Ascending aorta (tissue), 2 donors: ENCODE measurements at regions not wholly inside any gene's neighbourhood (a gene's known extent, or its start where the extent isn't known, plus 50 kb on each side); places are given as distances from the start of the nearest gene placed in this dataset.

Source experiments
- DNase-seq, 2 donors: peaks; one replicate each; pipeline ENCODE4 v3.0.0-alpha.2; 2019; ENCODE audit warnings: low spot score in 2 of 2
- H3K27ac ChIP-seq, 2 donors: fragments of 200-600 bp; sonication (generic); one replicate each; pipeline ENCODE4 v1.5.1; 2016 to 2017; ENCODE audit warnings: mild to moderate bottlenecking in 1 of 2
- H3K27me3 ChIP-seq: fragments of 200-600 bp; sonication (generic); one replicate; pipeline ENCODE4 v1.5.1; 2017
- H3K36me3 ChIP-seq, 2 donors: fragments of 200-600 bp; sonication (generic); one replicate each; pipeline ENCODE4 v1.5.1; 2016
- H3K4me1 ChIP-seq, 2 donors: fragments of 200-600 bp; sonication (generic); one replicate each; pipeline ENCODE4 v1.5.1; 2016 to 2017; ENCODE audit warnings: mild to moderate bottlenecking in 1 of 2
- H3K4me3 ChIP-seq, 2 donors: fragments of 200-600 bp; sonication (generic); one replicate each; pipeline ENCODE4 v1.5.1; 2016 to 2017; ENCODE audit warnings: mild to moderate bottlenecking in 1 of 2
- H3K9me3 ChIP-seq, 2 donors: fragments of 200-600 bp; sonication (generic); one replicate each; pipeline ENCODE4 v1.5.1; 2016
- intact Hi-C: fragments of 100-400 bp; cut with DNase I; formaldehyde crosslinking; loops from one replicate; pipeline ENCODE4 v1.15.1; 2023
- TF ChIP-seq, protein P1 (sequence below), 3 experiments: fragments of 200-600 bp in 2 of 3; fragments of 450-650 bp in 1 of 3; sonication (generic) in 2 of 3; IDR thresholded peaks; one replicate each; pipeline ENCODE4 v1.5.1; 2016 to 2019; ENCODE audit warnings: antibody characterized with exemption in 3 of 3, mild to moderate bottlenecking in 1 of 3, moderate library complexity in 1 of 3

DNA sequence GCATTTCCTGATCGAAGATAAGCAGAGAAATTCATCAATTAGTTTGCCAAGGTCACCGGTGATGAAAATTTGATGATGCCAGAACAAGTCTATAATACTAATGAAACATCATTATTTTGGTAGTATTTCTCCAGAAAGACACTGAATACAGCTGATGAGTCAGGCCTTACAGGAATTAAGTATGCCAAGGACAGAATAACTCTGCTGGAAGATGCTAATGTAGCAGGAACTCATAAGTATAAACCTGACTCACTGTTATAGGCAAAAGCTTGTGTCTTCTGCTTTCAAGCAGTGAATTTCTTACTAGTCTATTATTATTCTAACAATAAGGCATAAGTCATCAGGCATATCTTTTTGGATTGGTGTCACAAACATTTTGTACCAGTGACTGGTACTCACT, 1825.1 kb upstream of the IGFBP7 start:
- H3K9me3 ChIP-seq: no peaks in the 10 kb centered on the region
- no peaks in the 10 kb centered on the region for H3K36me3 ChIP-seq
- H3K27me3 ChIP-seq: no peaks in the 10 kb centered on the region
- no peaks in the 10 kb centered on the region for H3K4me1 ChIP-seq
- no peak for DNase-seq
- H3K4me3 ChIP-seq: no peak overlapping the region
- TF ChIP-seq, protein P1, sequence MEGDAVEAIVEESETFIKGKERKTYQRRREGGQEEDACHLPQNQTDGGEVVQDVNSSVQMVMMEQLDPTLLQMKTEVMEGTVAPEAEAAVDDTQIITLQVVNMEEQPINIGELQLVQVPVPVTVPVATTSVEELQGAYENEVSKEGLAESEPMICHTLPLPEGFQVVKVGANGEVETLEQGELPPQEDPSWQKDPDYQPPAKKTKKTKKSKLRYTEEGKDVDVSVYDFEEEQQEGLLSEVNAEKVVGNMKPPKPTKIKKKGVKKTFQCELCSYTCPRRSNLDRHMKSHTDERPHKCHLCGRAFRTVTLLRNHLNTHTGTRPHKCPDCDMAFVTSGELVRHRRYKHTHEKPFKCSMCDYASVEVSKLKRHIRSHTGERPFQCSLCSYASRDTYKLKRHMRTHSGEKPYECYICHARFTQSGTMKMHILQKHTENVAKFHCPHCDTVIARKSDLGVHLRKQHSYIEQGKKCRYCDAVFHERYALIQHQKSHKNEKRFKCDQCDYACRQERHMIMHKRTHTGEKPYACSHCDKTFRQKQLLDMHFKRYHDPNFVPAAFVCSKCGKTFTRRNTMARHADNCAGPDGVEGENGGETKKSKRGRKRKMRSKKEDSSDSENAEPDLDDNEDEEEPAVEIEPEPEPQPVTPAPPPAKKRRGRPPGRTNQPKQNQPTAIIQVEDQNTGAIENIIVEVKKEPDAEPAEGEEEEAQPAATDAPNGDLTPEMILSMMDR (IDR thresholded peaks at IDR 0.05): no peak
- H3K27ac ChIP-seq: no peak overlapping the region
- intact Hi-C loops: no loop called here

DNA sequence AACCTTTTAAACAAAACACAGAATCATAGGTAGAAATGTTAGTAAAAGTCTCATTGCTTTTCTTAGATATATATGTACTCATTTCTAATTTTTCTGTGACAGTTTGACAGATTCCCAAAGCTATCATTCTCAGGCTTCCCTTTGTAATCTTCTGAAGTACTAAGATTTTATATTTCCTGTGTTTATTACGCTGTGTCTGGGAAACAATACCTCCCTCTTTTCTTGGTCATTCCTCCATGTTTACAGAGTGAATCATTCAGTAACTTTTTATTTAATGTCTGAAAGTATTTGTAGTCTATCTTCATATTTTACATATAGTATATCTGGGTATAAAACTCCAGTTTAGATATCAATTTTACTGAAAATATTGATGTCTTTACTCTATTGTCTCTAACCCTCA, 1826.3 kb upstream of the IGFBP7 start:
- intact Hi-C loops: no loop called here

DNA sequence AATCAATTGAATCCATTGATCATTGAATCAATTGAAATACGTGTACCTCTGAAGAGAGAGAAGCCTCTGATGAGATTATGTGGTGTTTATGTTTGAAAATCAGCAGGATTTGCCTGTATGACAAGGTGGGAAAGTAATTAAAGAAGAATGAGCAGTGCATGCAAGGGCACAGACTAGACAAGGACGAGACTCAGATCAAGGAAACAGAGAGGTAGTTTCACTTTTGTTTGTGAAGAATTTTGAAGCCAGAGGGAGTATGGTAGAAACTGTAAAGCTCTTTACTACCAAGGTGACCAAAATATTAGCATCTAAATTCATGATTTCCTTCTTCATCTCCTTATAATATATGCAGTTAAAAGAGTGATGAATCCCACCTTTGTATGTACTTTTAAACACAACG, 1830.0 kb upstream of the IGFBP7 start:
- Histone ChIP-seq H3K27me3 (no peaks in the 10 kb centered on the region), H3K4me1 (no peaks in the 10 kb centered on the region), H3K36me3 (no peaks in the 10 kb centered on the region), H3K9me3 (no peaks in the 10 kb centered on the region), H3K27ac (no peak overlapping the region), H3K4me3 (no peak overlapping the region)
- intact Hi-C loops: no loop called here
- TF ChIP-seq, protein P1 (IDR thresholded peaks at IDR 0.05): no peak
- no peak for DNase-seq

More for the DNA sequence above, 1826.3 kb upstream of the IGFBP7 start:
- Histone ChIP-seq H3K4me3 (no peak overlapping the region), H3K4me1 (no peaks in the 10 kb centered on the region), H3K27me3 (no peaks in the 10 kb centered on the region), H3K27ac (no peak overlapping the region), H3K9me3 (no peaks in the 10 kb centered on the region), H3K36me3 (no peaks in the 10 kb centered on the region)
- DNase-seq: no peak
- TF ChIP-seq, protein P1 (IDR thresholded peaks at IDR 0.05): no peak

DNA sequence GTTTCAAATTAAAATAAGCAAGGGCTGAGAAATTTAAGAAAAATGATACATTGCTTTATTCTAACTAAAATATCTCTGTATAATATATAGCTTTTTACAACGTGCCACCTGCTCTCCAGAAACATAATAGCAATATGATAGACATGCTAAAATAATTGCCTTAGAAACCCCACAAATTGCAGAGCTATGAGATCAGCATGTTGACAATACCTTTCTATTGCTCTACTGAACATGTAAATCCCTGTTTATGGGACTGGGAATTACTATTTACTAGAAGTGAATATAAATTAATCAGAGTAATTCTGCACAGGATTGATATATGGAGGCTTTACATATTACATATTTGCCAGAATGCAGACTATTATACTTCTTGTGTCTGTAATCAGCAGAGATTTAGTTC, 1831.1 kb upstream of the IGFBP7 start:
- intact Hi-C loops: no loop called here

DNA sequence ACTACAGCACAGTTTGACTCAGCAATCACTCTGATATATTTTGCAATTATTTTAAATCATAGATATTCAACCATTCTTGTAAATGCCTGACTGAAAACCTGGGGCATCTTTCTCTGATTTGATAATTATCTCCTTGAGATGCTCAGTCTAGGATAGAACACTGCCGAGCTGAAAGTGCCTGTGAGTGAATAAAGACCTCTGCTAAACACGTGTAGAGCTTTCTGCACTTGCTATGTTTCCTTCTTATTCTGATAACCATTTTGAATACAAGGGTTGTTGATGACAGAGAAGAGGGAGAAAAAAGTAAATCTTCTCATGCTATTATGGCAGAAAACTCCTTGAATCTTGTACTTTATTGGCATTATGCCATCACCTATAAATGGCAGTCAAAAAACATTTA, 1843.4 kb upstream of the IGFBP7 start:
- intact Hi-C loops: no loop called here
- H3K36me3 ChIP-seq: no peaks in the 10 kb centered on the region
- TF ChIP-seq, protein P1 (IDR thresholded peaks at IDR 0.05): no peak
- H3K9me3 ChIP-seq: no peaks in the 10 kb centered on the region
- H3K27ac ChIP-seq: no peak overlapping the region
- H3K27me3 ChIP-seq: no peaks in the 10 kb centered on the region
- no peak overlapping the region for H3K4me3 ChIP-seq
- no peak for DNase-seq
- H3K4me1 ChIP-seq: no peaks in the 10 kb centered on the region

More for the DNA sequence above, 1831.1 kb upstream of the IGFBP7 start:
- H3K36me3 ChIP-seq: no peaks in the 10 kb centered on the region
- no peak for DNase-seq
- H3K27ac ChIP-seq: no peak overlapping the region
- TF ChIP-seq, protein P1 (IDR thresholded peaks at IDR 0.05): no peak
- no peaks in the 10 kb centered on the region for H3K4me1 ChIP-seq
- no peak overlapping the region for H3K4me3 ChIP-seq
- H3K9me3 ChIP-seq: no peaks in the 10 kb centered on the region
- H3K27me3 ChIP-seq: no peaks in the 10 kb centered on the region

DNA sequence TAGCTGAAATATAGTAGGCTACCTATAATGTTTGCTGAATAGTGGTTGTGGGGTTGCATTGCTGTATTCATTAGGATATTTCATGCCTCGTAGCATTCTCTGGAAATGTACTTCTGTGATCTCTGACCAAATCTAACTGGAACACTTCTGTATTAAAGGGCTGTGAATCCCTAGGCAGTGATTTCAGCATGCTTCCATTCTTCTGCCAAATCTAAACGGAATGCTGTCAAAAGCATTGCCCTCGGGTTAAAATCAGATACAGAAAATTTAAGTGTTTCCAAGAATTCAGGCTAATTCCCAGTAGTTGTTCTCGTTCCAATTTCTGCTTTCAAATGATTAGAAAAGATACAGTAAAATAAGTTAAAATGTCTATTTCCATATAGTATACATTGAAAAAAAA, 1847.5 kb upstream of the IGFBP7 start:
- no peaks in the 10 kb centered on the region for H3K4me1 ChIP-seq
- H3K27ac ChIP-seq: no peak overlapping the region
- intact Hi-C loops: no loop called here
- no peaks in the 10 kb centered on the region for H3K9me3 ChIP-seq
- DNase-seq: no peak
- no peak overlapping the region for H3K4me3 ChIP-seq
- no peaks in the 10 kb centered on the region for H3K27me3 ChIP-seq
- TF ChIP-seq, protein P1 (IDR thresholded peaks at IDR 0.05): no peak
- no peaks in the 10 kb centered on the region for H3K36me3 ChIP-seq
